ENCODE measurements at regions not wholly inside any gene's neighbourhood (a gene's known extent, or its start where the extent isn't known, plus 50 kb on each side); places are given as distances from the start of the nearest gene placed in this dataset.

DNA sequence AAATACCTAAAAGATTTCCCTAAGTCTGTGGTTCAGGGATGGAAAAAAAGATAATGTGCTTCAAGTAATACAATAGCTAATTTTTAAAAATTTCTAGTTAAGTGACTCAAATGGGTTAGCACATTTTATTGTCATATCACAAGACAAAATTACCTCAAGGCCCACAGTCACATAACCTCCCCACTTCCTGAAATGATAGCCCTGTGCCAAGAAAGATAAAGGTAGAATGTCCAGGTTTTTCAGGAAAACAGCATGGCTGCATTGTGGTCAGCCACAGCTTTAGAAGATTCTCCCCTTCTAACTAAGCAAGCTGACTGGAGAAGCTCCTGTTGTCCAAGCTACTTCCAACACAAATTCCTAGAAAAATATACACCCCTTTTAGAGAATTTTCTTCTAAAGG lies 127.1 kb upstream of the SLC35G4 start:
- TF ChIP-seq SETDB1 (CRISPR knock-in tag; IDR thresholded peaks at IDR 0.05; ENCODE audit: borderline replicate concordance): no peak
- no peak for TF ChIP-seq ZNF431 (CRISPR knock-in tag; IDR thresholded peaks at IDR 0.05; ENCODE audit: borderline replicate concordance, low read depth)
- no peak for TF ChIP-seq BRCA1 (CRISPR knock-in tag; IDR thresholded peaks at IDR 0.05)
- TF ChIP-seq CREB1 (IDR thresholded peaks at IDR 0.05): no peak
- no peak for TF ChIP-seq CREB1 (CRISPR knock-in tag; IDR thresholded peaks at IDR 0.05)
- TF ChIP-seq SIN3A (IDR thresholded peaks at IDR 0.05; ENCODE audit: borderline replicate concordance, low read depth, low read length): no peak
